IPS-18a (cell line): ENCODE measurements at regions not wholly inside any gene's neighbourhood (a gene's known extent, or its start where the extent isn't known, plus 50 kb on each side); places are given as distances from the start of the nearest gene placed in this dataset.

Source experiments
- H3K27ac ChIP-seq: one replicate; pipeline ENCODE4 v1.5.1; 2013; ENCODE audit warnings: low read length
- H3K27me3 ChIP-seq: one replicate; pipeline ENCODE4 v1.6.1; 2013; ENCODE audit warnings: mild to moderate bottlenecking, low read length; ENCODE audit not compliant: control insufficient read depth, insufficient read depth
- H3K36me3 ChIP-seq: one replicate; pipeline ENCODE4 v1.6.1; 2013; ENCODE audit warnings: low read depth, low read length; ENCODE audit not compliant: control insufficient read depth
- H3K4me1 ChIP-seq: one replicate; pipeline ENCODE4 v1.6.1; 2013; ENCODE audit warnings: low read depth, low read length; ENCODE audit not compliant: control insufficient read depth
- H3K4me3 ChIP-seq: one replicate; pipeline ENCODE4 v1.5.1; 2013; ENCODE audit warnings: low read length
- H3K9ac ChIP-seq: one replicate; pipeline ENCODE4 v1.6.1; 2013; ENCODE audit warnings: mild to moderate bottlenecking, low read length, moderate library complexity
- H3K9me3 ChIP-seq: one replicate; pipeline ENCODE4 v1.6.1; 2013; ENCODE audit warnings: low read depth, low read length; ENCODE audit not compliant: control insufficient read depth

DNA sequence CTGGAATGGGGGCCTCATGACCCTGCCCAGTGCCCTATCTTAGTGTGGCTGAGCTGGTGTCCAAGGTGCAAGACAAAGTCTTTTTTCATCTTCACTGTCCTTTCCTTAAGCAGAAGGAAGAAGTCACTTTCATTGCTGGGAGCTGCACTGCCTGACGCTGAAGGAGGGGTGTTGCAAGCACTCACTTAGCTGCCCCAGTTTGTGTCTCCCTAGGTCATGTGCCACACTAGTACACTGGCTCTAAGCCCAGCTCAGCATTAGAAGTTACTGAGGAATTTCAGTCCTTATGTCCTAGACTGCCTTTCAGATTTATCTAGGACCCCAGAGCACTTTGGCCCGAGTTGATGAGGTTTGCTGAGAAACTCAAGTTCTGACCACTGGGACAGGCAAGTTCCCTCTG, 952.0 kb upstream of the USP15 start:
- Histone ChIP-seq H3K9ac (no peak overlapping the region), H3K4me3 (no peak overlapping the region), H3K9me3 (no peaks in the 10 kb centered on the region), H3K27me3 (no peaks in the 10 kb centered on the region), H3K36me3 (no peaks in the 10 kb centered on the region), H3K4me1 (no peaks in the 10 kb centered on the region), H3K27ac (no peak overlapping the region)

DNA sequence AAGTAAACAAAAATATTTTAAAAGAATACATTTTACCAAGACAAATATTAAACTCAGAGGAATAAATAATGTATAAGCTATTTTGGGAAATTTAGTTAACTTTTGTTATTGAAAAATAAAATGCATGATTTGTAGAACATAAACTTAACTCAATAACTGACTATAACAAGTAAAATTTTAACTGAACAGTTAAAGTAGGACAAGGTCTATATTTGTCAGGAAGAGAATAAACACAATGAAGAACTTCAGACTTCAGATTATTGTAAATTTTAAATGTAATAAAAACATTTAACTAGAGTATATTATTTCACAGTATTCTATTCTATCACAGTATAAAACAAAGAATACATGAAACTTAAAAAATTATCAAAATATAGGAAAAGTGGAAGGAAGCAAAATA, 948.8 kb upstream of the USP15 start:
- H3K27me3 ChIP-seq: no peaks in the 10 kb centered on the region
- H3K4me3 ChIP-seq: no peak overlapping the region
- no peak overlapping the region for H3K27ac ChIP-seq
- H3K36me3 ChIP-seq: no peaks in the 10 kb centered on the region
- H3K9ac ChIP-seq: no peak overlapping the region
- H3K9me3 ChIP-seq: peaks cover 4% of the 10 kb centered on the region
- H3K4me1 ChIP-seq: no peaks in the 10 kb centered on the region

DNA sequence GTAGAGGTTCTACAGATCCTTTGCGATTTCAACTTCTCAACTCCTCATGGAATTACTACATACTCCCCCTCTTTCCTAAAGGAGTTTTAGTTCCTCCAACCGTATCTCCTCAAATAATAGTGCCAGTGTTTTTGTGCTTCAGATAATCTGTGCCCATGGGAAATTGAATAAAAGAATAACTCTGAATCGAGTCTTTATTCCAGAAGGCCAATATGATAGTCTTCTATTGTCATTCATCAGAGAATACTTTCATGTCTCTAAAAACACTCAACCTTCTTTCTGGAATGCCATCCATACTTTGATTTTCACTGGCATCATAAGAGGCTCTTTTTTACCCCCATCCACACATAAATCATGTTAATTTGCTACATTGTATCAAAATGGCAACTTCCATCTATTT, 911.3 kb upstream of the USP15 start:
- Histone ChIP-seq H3K4me1 (no peaks in the 10 kb centered on the region), H3K36me3 (no peaks in the 10 kb centered on the region), H3K9ac (no peak overlapping the region), H3K27me3 (no peaks in the 10 kb centered on the region), H3K27ac (no peak overlapping the region), H3K4me3 (no peak overlapping the region), H3K9me3 (no peaks in the 10 kb centered on the region)

DNA sequence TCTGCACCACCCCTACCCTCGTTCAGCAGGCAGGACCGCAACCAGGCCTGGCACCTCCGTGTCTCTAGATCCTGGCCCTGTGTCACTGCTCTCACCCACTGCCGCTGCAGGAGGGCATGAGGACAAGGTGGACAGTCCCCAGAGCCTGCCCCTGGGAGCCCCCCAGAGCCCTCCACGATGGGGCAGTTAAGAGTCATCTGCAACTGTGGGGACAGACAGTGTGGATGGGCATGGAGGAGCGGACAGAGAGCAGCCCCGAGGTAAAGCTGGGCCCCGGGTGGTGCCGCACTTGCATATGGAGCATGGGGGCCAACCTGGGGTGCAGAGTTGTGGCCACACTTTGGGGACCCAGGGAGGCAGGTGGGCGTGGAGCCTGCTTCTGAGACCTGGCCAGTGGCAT, 905.1 kb upstream of the USP15 start:
- no peaks in the 10 kb centered on the region for H3K9me3 ChIP-seq
- H3K27me3 ChIP-seq: no peaks in the 10 kb centered on the region
- no peaks in the 10 kb centered on the region for H3K4me1 ChIP-seq
- no peak overlapping the region for H3K9ac ChIP-seq
- H3K27ac ChIP-seq: no peak overlapping the region
- no peaks in the 10 kb centered on the region for H3K36me3 ChIP-seq
- H3K4me3 ChIP-seq: no peak overlapping the region

DNA sequence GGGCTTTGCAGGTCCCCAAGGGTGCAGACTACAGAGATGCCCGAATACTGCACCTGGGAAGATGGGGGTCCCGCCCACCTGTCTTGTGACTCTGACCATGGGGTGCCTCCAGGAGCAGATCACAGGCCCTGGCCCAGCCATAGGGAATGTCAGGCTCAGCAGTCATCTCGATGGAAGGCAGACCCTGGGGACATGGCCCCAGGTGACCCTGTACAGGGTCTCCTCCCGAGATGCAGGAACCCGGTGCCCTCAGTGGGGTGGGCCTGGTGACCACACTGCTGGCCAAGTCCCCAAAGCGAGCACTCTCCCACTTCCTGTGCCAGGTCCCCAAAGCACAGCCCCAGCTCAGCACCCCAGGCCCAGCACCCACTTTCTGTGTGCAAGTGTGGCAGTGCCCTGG, 903.7 kb upstream of the USP15 start:
- Histone ChIP-seq H3K9me3 (no peaks in the 10 kb centered on the region), H3K27ac (no peak overlapping the region), H3K27me3 (no peaks in the 10 kb centered on the region), H3K9ac (no peak overlapping the region), H3K36me3 (no peaks in the 10 kb centered on the region), H3K4me1 (no peaks in the 10 kb centered on the region), H3K4me3 (no peak overlapping the region)

DNA sequence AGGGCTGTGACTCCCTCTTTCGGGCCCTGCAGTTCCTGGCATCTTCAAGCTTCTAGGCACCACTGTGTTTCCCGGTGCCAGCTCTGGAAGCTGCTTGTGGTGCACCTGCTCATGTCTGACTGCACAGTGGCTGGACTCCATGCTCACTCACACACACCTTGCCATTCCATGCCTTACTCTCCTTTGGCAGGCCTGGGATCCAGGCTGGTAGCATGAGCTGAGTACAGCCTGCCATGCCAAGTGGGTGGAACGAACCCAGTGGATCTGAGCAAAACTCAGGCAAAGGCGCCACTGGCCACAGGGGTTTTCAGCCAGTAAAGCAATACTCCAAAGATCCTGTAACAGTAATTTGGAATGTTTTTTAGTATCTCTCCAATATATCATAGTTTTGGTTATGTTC, 902.7 kb upstream of the USP15 start:
- Histone ChIP-seq H3K36me3 (no peaks in the 10 kb centered on the region), H3K4me1 (no peaks in the 10 kb centered on the region), H3K4me3 (no peak overlapping the region), H3K9ac (no peak overlapping the region), H3K9me3 (no peaks in the 10 kb centered on the region), H3K27me3 (no peaks in the 10 kb centered on the region), H3K27ac (no peak overlapping the region)

DNA sequence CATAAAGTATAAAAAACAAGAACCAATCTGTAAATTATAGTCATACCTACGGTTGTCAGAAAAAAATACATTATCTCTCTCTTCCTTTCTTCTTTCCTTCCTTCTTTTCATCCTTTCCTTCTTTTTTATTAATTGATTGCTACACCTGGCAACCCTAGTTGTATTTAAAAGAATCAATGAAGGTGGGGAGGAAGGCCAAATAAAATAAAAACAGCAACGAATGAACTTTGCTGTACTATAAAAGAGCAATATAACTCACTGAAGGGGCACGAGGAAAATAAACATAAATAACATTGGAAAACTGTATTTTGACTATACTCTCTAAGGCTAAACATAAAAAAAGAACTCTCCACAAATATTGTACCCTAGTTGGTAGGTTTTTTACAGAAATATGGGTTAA, 898.2 kb upstream of the USP15 start:
- Histone ChIP-seq H3K27ac (no peak overlapping the region), H3K36me3 (no peaks in the 10 kb centered on the region), H3K9me3 (no peaks in the 10 kb centered on the region), H3K9ac (no peak overlapping the region), H3K4me3 (no peak overlapping the region), H3K27me3 (no peaks in the 10 kb centered on the region), H3K4me1 (no peaks in the 10 kb centered on the region)

DNA sequence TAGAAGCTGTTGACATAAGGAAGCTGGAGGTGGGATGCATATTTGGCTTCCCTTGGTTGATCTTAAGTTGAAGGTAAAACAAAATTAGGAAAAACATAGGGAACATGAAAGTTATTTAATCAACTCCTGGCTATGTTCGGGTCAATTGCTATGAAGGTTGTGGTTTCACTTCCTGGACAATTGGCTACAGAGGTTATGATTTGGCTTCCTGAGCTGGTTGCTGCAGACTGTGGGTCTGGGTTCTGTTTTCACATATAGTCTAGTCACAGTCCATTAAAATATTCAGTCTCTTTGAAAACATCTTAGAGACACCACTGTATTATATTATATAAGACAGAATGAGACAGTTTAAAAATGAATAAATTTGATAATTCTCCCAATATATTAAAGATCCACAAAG, 895.2 kb upstream of the USP15 start:
- H3K27me3 ChIP-seq: no peaks in the 10 kb centered on the region
- H3K9me3 ChIP-seq: no peaks in the 10 kb centered on the region
- no peaks in the 10 kb centered on the region for H3K36me3 ChIP-seq
- no peak overlapping the region for H3K9ac ChIP-seq
- no peak overlapping the region for H3K4me3 ChIP-seq
- H3K27ac ChIP-seq: no peak overlapping the region
- no peaks in the 10 kb centered on the region for H3K4me1 ChIP-seq

DNA sequence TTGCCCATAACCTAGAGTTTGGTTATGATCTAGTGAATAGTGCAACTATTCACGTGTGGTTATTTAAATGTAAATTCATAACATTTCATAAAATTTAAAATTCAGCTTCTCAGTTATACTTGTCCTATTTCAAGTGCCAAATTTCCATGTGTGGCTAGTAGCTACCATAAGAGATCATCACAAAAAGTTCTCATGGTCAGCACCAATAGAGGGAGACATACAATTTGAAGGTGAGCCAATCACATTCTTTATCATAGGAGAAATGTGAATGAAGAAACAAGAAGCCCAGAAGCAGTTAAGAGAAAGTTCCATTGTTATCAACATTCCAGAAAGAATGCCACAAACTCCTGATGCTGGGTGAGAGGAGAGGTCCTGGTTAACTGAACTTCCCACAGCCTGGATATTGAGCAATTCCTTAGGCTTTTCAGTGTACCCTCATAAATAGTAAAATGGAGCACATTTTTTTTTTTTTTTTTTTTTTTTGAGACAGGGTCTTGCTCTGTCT, 892.9 kb upstream of the USP15 start:
- no peak overlapping the region for H3K9ac ChIP-seq
- no peaks in the 10 kb centered on the region for H3K4me1 ChIP-seq
- no peaks in the 10 kb centered on the region for H3K9me3 ChIP-seq
- no peaks in the 10 kb centered on the region for H3K27me3 ChIP-seq
- no peak overlapping the region for H3K27ac ChIP-seq
- no peaks in the 10 kb centered on the region for H3K36me3 ChIP-seq
- no peak overlapping the region for H3K4me3 ChIP-seq

DNA sequence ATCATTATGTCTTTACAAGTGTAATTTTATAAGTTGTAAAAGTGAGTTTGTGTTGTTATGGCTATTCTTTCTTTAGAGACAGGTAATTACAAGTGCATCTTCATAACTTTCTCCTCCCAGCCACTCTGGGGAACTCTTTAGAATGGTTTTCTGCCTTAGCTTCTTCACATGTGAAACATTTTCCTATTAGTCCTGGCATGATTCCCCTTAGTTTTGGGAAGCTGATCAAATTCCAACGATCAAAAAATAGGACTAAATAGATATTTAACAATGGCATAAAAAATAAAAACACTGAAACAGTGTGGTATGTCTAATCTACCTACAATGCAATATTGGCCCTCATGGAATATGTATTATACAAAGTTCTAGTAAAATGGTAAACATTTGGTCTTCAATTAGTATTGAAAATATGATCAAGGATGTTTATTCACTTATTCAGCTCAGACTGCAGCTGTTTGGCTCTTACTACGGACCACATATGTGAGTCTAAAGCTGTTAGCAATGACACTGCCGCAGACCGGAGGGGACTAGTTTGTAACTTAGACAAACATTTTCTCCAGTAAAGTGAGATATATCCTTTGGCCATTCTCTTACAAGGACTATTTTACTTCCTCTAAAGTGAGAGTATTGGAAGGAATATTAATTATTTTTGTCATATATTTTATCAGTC, 890.8 kb upstream of the USP15 start:
- no peaks in the 10 kb centered on the region for H3K4me1 ChIP-seq
- no peak overlapping the region for H3K27ac ChIP-seq
- H3K36me3 ChIP-seq: no peaks in the 10 kb centered on the region
- H3K4me3 ChIP-seq: no peak overlapping the region
- no peak overlapping the region for H3K9ac ChIP-seq
- H3K27me3 ChIP-seq: no peaks in the 10 kb centered on the region
- H3K9me3 ChIP-seq: no peaks in the 10 kb centered on the region

DNA sequence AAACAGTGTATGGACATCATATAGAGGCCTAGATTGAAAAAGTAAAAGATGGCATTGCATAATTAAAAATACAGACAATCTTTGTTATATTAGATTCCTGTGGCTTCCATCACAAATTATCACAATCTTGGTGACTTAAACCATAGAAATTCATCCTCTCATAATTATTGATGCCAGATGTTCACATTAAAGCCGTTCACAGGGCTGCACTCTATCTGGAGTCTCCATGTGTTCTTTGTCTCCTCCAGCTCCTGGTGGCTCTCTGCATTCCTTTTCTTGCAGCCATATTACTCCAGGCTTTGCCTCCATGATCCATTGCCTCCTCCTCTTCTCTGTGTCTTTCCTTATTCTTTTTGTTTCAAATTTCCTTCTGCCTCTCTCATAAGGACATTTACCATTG, 875.7 kb upstream of the USP15 start:
- Histone ChIP-seq H3K27me3 (no peaks in the 10 kb centered on the region), H3K9me3 (peaks cover 8% of the 10 kb centered on the region), H3K9ac (no peak overlapping the region), H3K27ac (no peak overlapping the region), H3K4me3 (no peak overlapping the region), H3K4me1 (no peaks in the 10 kb centered on the region), H3K36me3 (no peaks in the 10 kb centered on the region)

DNA sequence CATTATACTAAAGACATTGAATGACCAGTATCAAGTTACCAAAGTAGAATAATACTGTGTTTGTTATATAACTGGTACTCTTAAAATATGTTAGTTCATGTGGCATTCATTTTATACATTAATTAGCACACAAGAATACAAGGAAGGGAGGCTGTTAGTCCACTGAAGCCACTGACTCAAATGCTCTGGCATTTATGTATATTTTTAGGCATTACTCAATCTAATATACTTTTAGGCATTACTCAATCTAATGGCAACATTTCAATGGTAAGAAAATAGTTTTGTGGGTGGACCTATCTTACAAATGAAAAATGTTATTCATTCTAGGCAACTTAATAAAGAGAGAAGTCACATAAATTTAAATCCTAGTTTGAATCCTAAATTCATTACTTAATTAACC, 874.4 kb upstream of the USP15 start:
- H3K4me3 ChIP-seq: no peak overlapping the region

More for the DNA sequence above, 874.4 kb upstream of the USP15 start:
- peaks cover 8% of the 10 kb centered on the region for H3K9me3 ChIP-seq
- no peaks in the 10 kb centered on the region for H3K36me3 ChIP-seq
- H3K27me3 ChIP-seq: no peaks in the 10 kb centered on the region
- no peaks in the 10 kb centered on the region for H3K4me1 ChIP-seq
- H3K27ac ChIP-seq: no peak overlapping the region
- no peak overlapping the region for H3K9ac ChIP-seq
